IMR-90 (cell line): ENCODE measurements at regions not wholly inside any gene's neighbourhood (a gene's known extent, or its start where the extent isn't known, plus 50 kb on each side); places are given as distances from the start of the nearest gene placed in this dataset.

ENCODE experiments used
- ATAC-seq: fragments of 200-7000 bp; cut with Tn5 transposase; 2 replicates; pipeline ENCODE4 v1.9.1; 2020; ENCODE audit warnings: low read depth, mild to moderate bottlenecking, moderate library complexity
- BruUV-seq: library from RNA; stranded (reverse); fragments of 400-500 nt; replicated peaks from 2 replicates; lab custom pipeline; 2021; lab: Mats Ljungman, UMichigan
- CTCF ChIA-PET: fragments of 300-600 bp; formaldehyde crosslinking; extraction: SDS; loops from one replicate; lab custom pipeline; 2021; ENCODE audit warnings: antibody characterized with exemption; lab: Yijun Ruan, JAX
- POLR2A ChIA-PET: fragments of 300-600 bp; sonication (Branson Sonifier 250); formaldehyde crosslinking; loops from one replicate; lab custom pipeline; 2022; ENCODE audit warnings: antibody characterized with exemption; ENCODE audit not compliant: unreplicated experiment; lab: Charles Lee
- DNase-seq: peaks from one replicate; pipeline ENCODE4 v3.0.0; 2013
- H2AFZ ChIP-seq: replicated peaks from 2 replicates; pipeline ENCODE3; 2013; ENCODE audit warnings: low read length, mild to moderate bottlenecking; ENCODE audit not compliant: poor library complexity
- H2AK5ac ChIP-seq: 2 replicates; pipeline ENCODE4 v1.6.1; 2013; ENCODE audit warnings: low read depth, low read length, inconsistent platforms
- H2AK9ac ChIP-seq: replicated peaks from 2 replicates; pipeline ENCODE3; 2013; ENCODE audit warnings: mild to moderate bottlenecking, low read depth, low read length, moderate library complexity; ENCODE audit not compliant: poor library complexity
- H2BK120ac ChIP-seq: 2 replicates; pipeline ENCODE4 v1.6.1; 2013; ENCODE audit warnings: low read depth, low read length, inconsistent platforms
- H2BK15ac ChIP-seq: 3 replicates; pipeline ENCODE4 v1.6.1; 2013; ENCODE audit warnings: low read depth, low read length, inconsistent platforms
- H2BK20ac ChIP-seq: 2 replicates; pipeline ENCODE4 v1.6.1; 2013; ENCODE audit warnings: low read depth, mild to moderate bottlenecking, inconsistent platforms, low read length, moderate library complexity
- H2BK5ac ChIP-seq: 2 replicates; pipeline ENCODE4 v1.6.1; 2013; ENCODE audit warnings: mild to moderate bottlenecking, low read depth, low read length, inconsistent platforms; ENCODE audit not compliant: poor library complexity, severe bottlenecking
- H3K14ac ChIP-seq: replicated peaks from 2 replicates; pipeline ENCODE4 v1.6.1; 2013; ENCODE audit warnings: low read depth, low read length, inconsistent platforms
- H3K18ac ChIP-seq: 2 replicates; pipeline ENCODE4 v1.6.1; 2013; ENCODE audit warnings: low read depth, low read length, control low read depth
- H3K23ac ChIP-seq: 2 replicates; pipeline ENCODE4 v1.6.1; 2013; ENCODE audit warnings: low read depth, low read length, inconsistent platforms
- H3K27ac ChIP-seq: 2 replicates; pipeline ENCODE4 v1.5.1; 2013; ENCODE audit warnings: mild to moderate bottlenecking, control low read depth, low read length; ENCODE audit not compliant: insufficient read depth
- H3K27me3 ChIP-seq: 2 replicates; pipeline ENCODE4 v1.6.1; 2013; ENCODE audit warnings: low read length; ENCODE audit not compliant: control insufficient read depth, insufficient read depth
- H3K36me3 ChIP-seq: 2 replicates; pipeline ENCODE4 v1.6.1; 2013; ENCODE audit warnings: low read length, mixed read lengths; ENCODE audit not compliant: control insufficient read depth, insufficient read depth
- H3K4ac ChIP-seq: 2 replicates; pipeline ENCODE4 v1.6.1; 2013; ENCODE audit warnings: low read depth, low read length, inconsistent platforms
- H3K4me1 ChIP-seq: 2 replicates; pipeline ENCODE4 v1.6.1; 2013; ENCODE audit warnings: low read length, mixed read lengths; ENCODE audit not compliant: control insufficient read depth, insufficient read depth
- H3K4me2 ChIP-seq: 2 replicates; pipeline ENCODE4 v1.6.1; 2013; ENCODE audit warnings: low read depth, mild to moderate bottlenecking, control low read depth, low read length, moderate library complexity
- H3K4me3 ChIP-seq: 2 replicates; pipeline ENCODE4 v1.5.1; 2013; ENCODE audit warnings: low read depth, mild to moderate bottlenecking, control low read depth, low read length, moderate library complexity; ENCODE audit not compliant: insufficient read depth
- H3K56ac ChIP-seq: 2 replicates; pipeline ENCODE4 v1.6.1; 2013; ENCODE audit warnings: low read length, inconsistent platforms; ENCODE audit not compliant: insufficient read depth; ENCODE audit errors: extremely low read depth
- H3K79me1 ChIP-seq, 2 experiments: 2 replicates each; pipeline ENCODE4 v1.6.1; 2013; ENCODE audit warnings: low read length in 2 of 2, inconsistent platforms in 1 of 2, low read depth in 1 of 2
- H3K9ac ChIP-seq: 2 replicates; pipeline ENCODE4 v1.6.1; 2013; ENCODE audit warnings: low read depth, low read length, control low read depth
- H3K9me1 ChIP-seq: 2 replicates; pipeline ENCODE4 v1.6.1; 2013; ENCODE audit warnings: low read length, inconsistent platforms; ENCODE audit not compliant: insufficient read depth
- H3K9me3 ChIP-seq: 2 replicates; pipeline ENCODE4 v1.6.1; 2013; ENCODE audit warnings: low read length; ENCODE audit not compliant: control insufficient read depth, insufficient read depth
- H4K20me1 ChIP-seq: 2 replicates; pipeline ENCODE4 v1.6.1; 2013; ENCODE audit warnings: low read length, inconsistent platforms; ENCODE audit not compliant: insufficient read depth
- H4K5ac ChIP-seq: 2 replicates; pipeline ENCODE4 v1.6.1; 2013; ENCODE audit warnings: mild to moderate bottlenecking, low read depth, low read length, control low read depth
- H4K8ac ChIP-seq, 2 experiments: 2 replicates each; pipeline ENCODE4 v1.6.1; 2013; ENCODE audit warnings: low read depth in 2 of 2, low read length in 2 of 2, control low read depth in 1 of 2, inconsistent platforms in 1 of 2
- H4K91ac ChIP-seq: 2 replicates; pipeline ENCODE4 v1.6.1; 2013; ENCODE audit warnings: low read depth, low read length, inconsistent platforms; ENCODE audit not compliant: insufficient read depth
- BHLHE40 ChIP-seq: fragments of 150-350 bp; IDR thresholded peaks from 2 replicates; pipeline ENCODE4 v1.6.1; 2016; ENCODE audit warnings: mild to moderate bottlenecking, low read depth, low read length
- CEBPB ChIP-seq: IDR thresholded peaks from 2 replicates; pipeline ENCODE4 v1.6.1; 2012; ENCODE audit warnings: low read depth, low read length, improper control_type of control experiment
- CHD1 ChIP-seq: IDR thresholded peaks from 2 replicates; pipeline ENCODE4 v1.6.1; 2012; ENCODE audit warnings: low read depth, low read length, improper control_type of control experiment
- ELK1 ChIP-seq: fragments of 150-350 bp; IDR thresholded peaks from 2 replicates; pipeline ENCODE4 v1.6.1; 2016; ENCODE audit warnings: low read depth, mild to moderate bottlenecking, low read length, moderate library complexity, borderline replicate concordance
- FOS ChIP-seq: fragments of 150-350 bp; IDR thresholded peaks from 2 replicates; pipeline ENCODE4 v1.6.1; 2016; ENCODE audit warnings: low read depth, low read length
- MAFK ChIP-seq: IDR thresholded peaks from 2 replicates; pipeline ENCODE4 v1.6.1; 2012; ENCODE audit warnings: low read depth, low read length, improper control_type of control experiment
- MAZ ChIP-seq: IDR thresholded peaks from 2 replicates; pipeline ENCODE4 v1.6.1; 2012; ENCODE audit warnings: low read depth, mild to moderate bottlenecking, low read length, improper control_type of control experiment, moderate library complexity, borderline replicate concordance
- MXI1 ChIP-seq: IDR thresholded peaks from 2 replicates; pipeline ENCODE4 v1.6.1; 2012; ENCODE audit warnings: low read depth, mild to moderate bottlenecking, low read length, moderate library complexity, borderline replicate concordance
- NFE2L2 ChIP-seq: fragments of 150-350 bp; IDR thresholded peaks from 2 replicates; pipeline ENCODE4 v1.6.1; 2016; ENCODE audit warnings: low read depth, mild to moderate bottlenecking, low read length
- POLR2A ChIP-seq: IDR thresholded peaks from 2 replicates; pipeline ENCODE4 v1.6.1; 2012; ENCODE audit warnings: mild to moderate bottlenecking, low read depth, low read length
- RAD21 ChIP-seq: IDR thresholded peaks from 2 replicates; pipeline ENCODE4 v1.6.1; 2012; ENCODE audit warnings: low read length, improper control_type of control experiment
- RCOR1 ChIP-seq: IDR thresholded peaks from 2 replicates; pipeline ENCODE4 v1.6.1; 2012; ENCODE audit warnings: mild to moderate bottlenecking, low read length, improper control_type of control experiment; ENCODE audit not compliant: insufficient replicate concordance
- RFX5 ChIP-seq: IDR thresholded peaks from 2 replicates; pipeline ENCODE4 v1.8.0; 2012; ENCODE audit warnings: low read depth, mild to moderate bottlenecking, low read length, moderate library complexity
- SMC3 ChIP-seq: fragments of 150-350 bp; IDR thresholded peaks from 2 replicates; pipeline ENCODE4 v1.6.1; 2016; ENCODE audit warnings: low read depth, mild to moderate bottlenecking, antibody characterized with exemption, low read length, moderate library complexity
- USF2 ChIP-seq: fragments of 150-350 bp; IDR thresholded peaks from 2 replicates; pipeline ENCODE4 v1.6.1; 2017; ENCODE audit warnings: mild to moderate bottlenecking, antibody characterized with exemption, low read length, low read depth
- WGBS, 2 experiments: methylation state at CpG; one replicate each; pipeline versions ENCODE4 v1.1.5 to v1.1.7; 2013; ENCODE audit warnings: missing lambda C conversion rate in 2 of 2; ENCODE audit not compliant: insufficient read length in 1 of 2; ENCODE audit errors: extremely low coverage in 2 of 2; 5-methylcytosine and 5-hydroxymethylcytosine counted together
- dilution Hi-C: fragments of 300-500 bp; cut with HindIII; formaldehyde crosslinking; loops from one replicate; pipeline ENCODE4 v1.14.3; 2018; ENCODE audit warnings: low sequenced_read_pairs; ENCODE audit not compliant: unreplicated experiment
- in situ Hi-C: fragments of 300-500 bp; cut with MboI; formaldehyde crosslinking; loops from 3 replicates; pipeline ENCODE4 v1.14.3; 2019; ENCODE audit warnings: low sequenced_read_pairs, inconsistent platforms, mixed read lengths
- intact Hi-C: fragments of 100-400 bp; cut with micrococcal nuclease; formaldehyde crosslinking; loops from 2 replicates; pipeline ENCODE4 v1.10.0; 2022

- Histone ChIP-seq H3K36me3 (no peaks in the 10 kb centered on the region), H3K9me3 (no peaks in the 10 kb centered on the region), H2BK5ac (peak overlapping the region; percentile 89), H4K20me1 (no peaks in the 10 kb centered on the region), H3K27me3 (no peaks in the 10 kb centered on the region), H3K9ac (peak overlapping the region; percentile 4; the same call in 1 of the 2 replicates), H4K91ac (peak overlapping the region; percentile 44; the same call in 1 of the 2 replicates), H3K79me1 (no peaks in the 10 kb centered on the region), H2BK120ac (peak overlapping the region; percentile 80; the same call in 1 of the 2 replicates), H2AK9ac (no peak overlapping the region), H2BK20ac (peak overlapping the region; percentile 73; the same call in 1 of the 2 replicates), H3K27ac (peak overlapping the region; percentile 74), H3K9me1 (no peaks in the 10 kb centered on the region), H3K14ac (peak overlapping the region; percentile 56), H2AK5ac (peak overlapping the region; percentile 56), H3K18ac (peak overlapping the region; percentile 68), H4K8ac (peak overlapping the region; percentile 43 to 50; a peak in 2 of 4 replicates), H3K23ac (peak overlapping the region; percentile 19; the same call in 1 of the 2 replicates), H4K5ac (peak overlapping the region; percentile 45; the same call in 1 of the 2 replicates), H3K4ac (peak overlapping the region; percentile 73; the same call in 1 of the 2 replicates), H2AFZ (no peak overlapping the region), H3K4me2 (no peak overlapping the region), H3K56ac (no peak overlapping the region), H3K4me3 (no peak overlapping the region), H3K4me1 (peaks cover 4% of the 10 kb centered on the region), H2BK15ac (peak overlapping the region; percentile 79; the same call in 2 of the 3 replicates)
- DNase-seq (no peak), ATAC-seq (peak; percentile 19; the same call in 1 of the 2 replicates)
- no peak for TF ChIP-seq RCOR1
- TF ChIP-seq MAFK = no peak
- no peak for TF ChIP-seq MXI1
- no peak for TF ChIP-seq CHD1
- no peak for TF ChIP-seq FOS
- TF ChIP-seq ELK1 = no peak
- TF ChIP-seq RAD21 = no peak
- no peak for TF ChIP-seq SMC3
- TF ChIP-seq CEBPB = no peak
- TF ChIP-seq NFE2L2 = no peak
- no peak for TF ChIP-seq USF2
- no peak for TF ChIP-seq BHLHE40
- no peak for TF ChIP-seq RFX5
- no peak for TF ChIP-seq MAZ
- no peak for TF ChIP-seq POLR2A
- intact Hi-C loops (no loop called here), in situ Hi-C loops (no loop called here), dilution Hi-C loops (no loop called here)
- ChIA-PET POLR2A (no interaction called here), CTCF (no interaction called here)
- BruUV-seq = no TSS peak
- WGBS, 2 experiments = no CpG with 5 or more reads among the region's 3 CpGs
Measured at GRCh38 chr6:121550491-121551010, 115.1 kb downstream of the GJA1 start.
